ENCODE measurements at regions not wholly inside any gene's neighbourhood (a gene's known extent, or its start where the extent isn't known, plus 50 kb on each side); places are given as distances from the start of the nearest gene placed in this dataset.

DNA sequence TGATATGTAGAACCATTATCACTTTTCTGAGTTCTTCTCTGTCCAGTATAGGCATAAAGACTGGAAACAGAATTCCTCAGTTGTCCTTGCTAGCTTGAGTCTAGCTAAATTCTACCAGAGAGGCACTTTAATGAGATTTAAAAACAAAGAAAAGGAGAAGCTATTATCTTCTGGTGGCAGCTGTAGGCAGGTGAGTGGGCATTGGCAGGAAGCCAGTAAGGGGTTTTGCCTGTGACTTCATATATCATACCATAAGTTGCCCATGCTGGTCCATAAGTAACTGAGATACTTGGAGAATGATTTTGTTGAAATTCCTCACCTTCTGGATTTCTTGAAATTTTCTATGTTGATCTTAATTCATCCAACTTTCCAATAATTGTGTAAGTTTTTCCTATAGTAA is 402.3 kb upstream of the TGFBR2 start:
- DNase-seq (ENCODE audit: low spot score), result no peak
- no peaks in the 10 kb centered on the region for H3K36me3 Mint-ChIP-seq (ENCODE audit: low read depth)
- H3K4me3 Mint-ChIP-seq, result no peak overlapping the region
- H3K4me1 Mint-ChIP-seq (ENCODE audit: low read depth), result peaks cover 11% of the 10 kb centered on the region
- no peak overlapping the region for H3K27ac Mint-ChIP-seq
- intact Hi-C loops (cut with micrococcal nuclease), result no loop called here
- H3K27me3 Mint-ChIP-seq (ENCODE audit: insufficient read depth), result peaks cover 2% of the 10 kb centered on the region
- no peaks in the 10 kb centered on the region for H3K9me3 Mint-ChIP-seq

DNA sequence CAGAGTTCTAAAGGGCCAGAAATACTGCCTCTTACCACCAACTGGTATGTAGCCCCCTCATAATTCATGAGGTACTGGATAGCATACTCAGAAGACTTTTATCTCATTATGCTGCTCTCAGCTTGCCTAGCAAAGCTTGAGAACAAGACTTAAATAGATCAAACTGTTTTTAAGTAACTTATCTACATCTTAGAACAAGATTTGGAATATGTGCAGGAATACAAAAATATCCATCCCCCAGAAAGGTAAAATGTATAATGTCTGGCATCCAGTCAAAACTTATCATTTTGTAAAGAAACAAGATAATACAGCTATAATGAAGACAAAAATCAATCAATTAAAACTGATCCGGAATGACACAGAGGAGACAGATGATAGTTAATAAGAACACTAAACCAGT is 400.4 kb upstream of the TGFBR2 start:
- Mint-ChIP-seq H3K36me3 (ENCODE audit: low read depth) (no peaks in the 10 kb centered on the region), H3K4me3 (no peak overlapping the region), H3K27ac (no peak overlapping the region), H3K27me3 (ENCODE audit: insufficient read depth) (peaks cover 2% of the 10 kb centered on the region), H3K4me1 (ENCODE audit: low read depth) (peaks cover 8% of the 10 kb centered on the region), H3K9me3 (no peaks in the 10 kb centered on the region)
- no peak for DNase-seq (ENCODE audit: low spot score)
- intact Hi-C loops (cut with micrococcal nuclease), result no loop called here

DNA sequence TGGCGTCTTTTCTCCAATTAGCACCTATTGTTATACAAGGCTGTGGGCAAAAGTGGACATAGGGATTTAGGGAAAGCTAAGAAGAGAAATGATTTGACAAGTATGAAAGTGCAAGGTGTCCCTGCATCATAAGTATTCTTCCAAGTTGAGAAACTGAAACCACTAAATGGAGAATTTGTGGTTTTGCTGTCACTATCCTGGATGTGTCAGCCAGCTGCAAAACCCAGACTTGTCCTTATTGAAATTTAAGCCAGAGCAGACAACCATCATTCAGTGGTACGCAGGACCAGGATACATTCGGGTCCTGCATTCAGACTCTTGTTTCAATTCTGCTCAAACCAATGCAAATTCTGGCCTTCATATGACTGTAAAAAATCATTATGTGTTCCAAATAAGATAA is 384.8 kb upstream of the TGFBR2 start:
- H3K4me1 Mint-ChIP-seq (ENCODE audit: low read depth), result peaks cover 34% of the 10 kb centered on the region
- peaks cover 10% of the 10 kb centered on the region for H3K36me3 Mint-ChIP-seq (ENCODE audit: low read depth)
- DNase-seq (ENCODE audit: low spot score), result no peak
- H3K4me3 Mint-ChIP-seq, result no peak overlapping the region
- peaks cover 9% of the 10 kb centered on the region for H3K9me3 Mint-ChIP-seq
- intact Hi-C loops (cut with micrococcal nuclease), result loop anchor here (5.0 kb wide), 4 partner anchors 66 to 386 kb away; partner anchors contain the start of gene TGFBR2
- H3K27me3 Mint-ChIP-seq (ENCODE audit: insufficient read depth), result peaks cover 3% of the 10 kb centered on the region
- no peak overlapping the region for H3K27ac Mint-ChIP-seq

DNA sequence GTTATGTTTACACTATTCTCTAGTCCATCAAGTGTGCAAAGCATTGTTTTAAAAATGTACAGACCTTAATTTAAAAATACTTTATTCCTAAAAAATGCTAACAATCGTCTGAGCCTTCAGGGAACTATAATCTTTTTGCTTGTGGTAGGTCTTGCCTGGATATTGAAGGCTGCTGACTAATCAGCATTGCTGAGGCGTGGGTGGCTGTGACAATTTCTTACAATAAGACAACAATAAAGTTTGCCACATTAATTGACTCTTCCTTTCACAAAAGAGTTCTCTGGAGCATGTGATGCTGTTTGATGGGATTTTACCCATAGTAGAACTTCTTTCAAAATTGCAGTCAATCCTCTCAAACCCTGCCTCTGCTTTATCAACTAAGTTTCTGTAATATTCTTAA is 384.0 kb upstream of the TGFBR2 start:
- no peak for DNase-seq (ENCODE audit: low spot score)
- H3K36me3 Mint-ChIP-seq (ENCODE audit: low read depth), result peaks cover 11% of the 10 kb centered on the region
- no peak overlapping the region for H3K27ac Mint-ChIP-seq
- intact Hi-C loops (cut with micrococcal nuclease), result loop anchor here (5.0 kb wide), 4 partner anchors 65 to 385 kb away; partner anchors contain the start of gene TGFBR2
- peaks cover 2% of the 10 kb centered on the region for H3K27me3 Mint-ChIP-seq (ENCODE audit: insufficient read depth)
- no peak overlapping the region for H3K4me3 Mint-ChIP-seq
- peaks cover 40% of the 10 kb centered on the region for H3K4me1 Mint-ChIP-seq (ENCODE audit: low read depth)
- H3K9me3 Mint-ChIP-seq, result peaks cover 4% of the 10 kb centered on the region

DNA sequence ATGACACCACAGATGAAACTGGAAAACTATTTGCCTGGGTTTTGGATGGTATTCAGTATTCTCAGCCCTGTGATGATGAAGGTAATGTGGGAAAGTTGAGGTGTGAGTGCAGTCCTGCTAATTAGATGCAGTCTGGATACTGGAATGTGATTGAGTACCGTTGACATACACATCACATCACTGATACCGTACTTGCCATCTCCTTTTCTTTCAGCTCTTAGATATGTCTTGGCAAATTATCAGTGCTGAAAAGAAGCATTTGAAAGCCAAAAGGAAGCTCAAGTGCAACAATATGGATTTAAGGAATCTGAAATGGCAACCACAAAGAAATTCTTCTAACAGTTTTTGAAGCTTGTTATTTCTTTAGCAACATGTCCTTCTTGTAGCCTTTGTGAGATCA is 381.4 kb upstream of the TGFBR2 start:
- no peak for DNase-seq (ENCODE audit: low spot score)
- H3K4me3 Mint-ChIP-seq, result no peak overlapping the region
- H3K4me1 Mint-ChIP-seq (ENCODE audit: low read depth), result peaks cover 53% of the 10 kb centered on the region
- H3K27me3 Mint-ChIP-seq (ENCODE audit: insufficient read depth), result no peaks in the 10 kb centered on the region
- no peak overlapping the region for H3K27ac Mint-ChIP-seq
- intact Hi-C loops (cut with micrococcal nuclease), result no loop called here
- H3K9me3 Mint-ChIP-seq, result no peaks in the 10 kb centered on the region
- peaks cover 13% of the 10 kb centered on the region for H3K36me3 Mint-ChIP-seq (ENCODE audit: low read depth)

DNA sequence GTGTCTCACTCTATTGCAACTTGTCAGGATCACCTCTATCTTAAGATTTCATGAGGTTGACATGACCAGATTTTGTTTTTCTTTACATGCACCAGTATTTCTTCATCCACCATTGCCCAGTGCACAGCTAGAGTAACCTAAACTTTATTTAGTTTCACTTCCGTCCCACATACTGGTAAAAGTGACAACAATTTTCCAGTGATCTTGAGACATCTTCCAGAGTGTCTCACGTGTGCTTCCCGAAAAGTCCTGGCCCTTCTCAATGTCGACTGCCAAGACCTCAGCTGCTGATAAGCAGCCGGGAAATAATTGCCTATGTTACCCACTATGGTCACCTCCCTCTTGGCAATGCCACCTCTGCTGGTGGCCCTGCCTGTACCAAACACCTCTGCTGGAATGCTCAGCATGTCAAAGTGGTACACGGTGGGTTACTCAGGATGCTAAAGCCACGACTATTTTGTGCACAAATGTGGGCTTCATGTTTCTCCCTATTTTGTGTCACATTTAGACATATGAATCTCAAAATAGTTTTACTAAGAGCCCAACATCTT is 379.7 kb upstream of the TGFBR2 start:
- intact Hi-C loops (cut with micrococcal nuclease), result no loop called here
- H3K27ac Mint-ChIP-seq, result no peak overlapping the region
- no peaks in the 10 kb centered on the region for H3K9me3 Mint-ChIP-seq
- H3K36me3 Mint-ChIP-seq (ENCODE audit: low read depth), result peaks cover 13% of the 10 kb centered on the region
- no peak overlapping the region for H3K4me3 Mint-ChIP-seq
- DNase-seq (ENCODE audit: low spot score), result no peak
- H3K27me3 Mint-ChIP-seq (ENCODE audit: insufficient read depth), result no peaks in the 10 kb centered on the region
- H3K4me1 Mint-ChIP-seq (ENCODE audit: low read depth), result peaks cover 38% of the 10 kb centered on the region

DNA sequence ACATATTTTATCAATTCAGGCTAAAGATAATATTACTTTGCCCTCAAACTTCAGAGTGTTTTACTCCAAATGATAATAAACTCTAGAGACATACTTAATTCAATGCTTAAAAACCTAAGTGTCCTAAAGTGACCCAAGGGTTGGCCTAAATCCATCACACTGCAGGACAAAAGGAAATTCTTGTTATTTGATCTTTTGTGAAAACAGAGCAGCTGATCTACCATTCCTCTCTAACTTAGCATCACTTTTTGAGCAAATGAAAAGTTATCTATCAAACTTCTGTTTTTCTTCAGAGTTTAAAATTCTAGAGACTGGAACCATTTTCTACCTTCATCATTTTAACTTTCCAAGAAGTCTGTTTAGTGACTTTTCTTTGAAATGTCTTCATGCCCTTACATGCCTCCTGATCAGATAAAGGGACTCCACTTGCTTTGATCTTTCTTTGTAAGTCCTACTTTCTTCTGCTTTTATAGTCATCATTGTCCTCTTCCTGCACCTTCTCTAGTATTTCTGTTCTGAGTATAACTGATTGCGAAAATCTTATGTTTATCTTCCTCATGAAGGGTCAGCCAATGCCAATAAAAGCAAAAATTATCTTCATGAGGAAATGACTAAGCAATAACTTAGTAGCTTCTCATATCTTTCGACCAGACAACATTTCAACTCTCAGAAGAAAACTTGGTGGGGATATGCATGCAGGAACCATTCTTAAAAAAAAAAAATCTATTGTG is 378.7 kb upstream of the TGFBR2 start:
- DNase-seq (ENCODE audit: low spot score), result no peak
- intact Hi-C loops (cut with micrococcal nuclease), result no loop called here
- H3K36me3 Mint-ChIP-seq (ENCODE audit: low read depth), result peaks cover 13% of the 10 kb centered on the region
- no peaks in the 10 kb centered on the region for H3K9me3 Mint-ChIP-seq
- H3K4me3 Mint-ChIP-seq, result peak overlapping the region; percentile 6
- no peaks in the 10 kb centered on the region for H3K27me3 Mint-ChIP-seq (ENCODE audit: insufficient read depth)
- peaks cover 29% of the 10 kb centered on the region for H3K4me1 Mint-ChIP-seq (ENCODE audit: low read depth)
- H3K27ac Mint-ChIP-seq, result peak overlapping the region; percentile 50

DNA sequence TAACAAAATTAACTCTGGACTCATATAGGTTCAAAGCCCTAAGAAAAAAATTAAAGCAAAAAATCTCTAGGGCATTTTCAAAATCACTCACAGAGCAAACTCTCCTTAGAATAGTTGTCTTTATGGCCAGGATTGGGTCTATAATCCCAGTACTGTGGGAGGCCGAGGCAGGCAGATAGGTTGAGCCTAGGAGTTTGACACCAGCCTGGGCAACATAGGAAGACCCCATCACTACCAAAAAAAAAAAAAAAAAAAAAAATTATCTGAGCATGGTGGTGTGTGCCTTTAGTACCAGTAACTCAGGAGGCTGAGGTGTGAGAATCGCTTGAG is 378.1 kb upstream of the TGFBR2 start:
- Mint-ChIP-seq H3K4me1 (ENCODE audit: low read depth) (peaks cover 25% of the 10 kb centered on the region), H3K27me3 (ENCODE audit: insufficient read depth) (no peaks in the 10 kb centered on the region), H3K27ac (peak overlapping the region; percentile 50)

DNA sequence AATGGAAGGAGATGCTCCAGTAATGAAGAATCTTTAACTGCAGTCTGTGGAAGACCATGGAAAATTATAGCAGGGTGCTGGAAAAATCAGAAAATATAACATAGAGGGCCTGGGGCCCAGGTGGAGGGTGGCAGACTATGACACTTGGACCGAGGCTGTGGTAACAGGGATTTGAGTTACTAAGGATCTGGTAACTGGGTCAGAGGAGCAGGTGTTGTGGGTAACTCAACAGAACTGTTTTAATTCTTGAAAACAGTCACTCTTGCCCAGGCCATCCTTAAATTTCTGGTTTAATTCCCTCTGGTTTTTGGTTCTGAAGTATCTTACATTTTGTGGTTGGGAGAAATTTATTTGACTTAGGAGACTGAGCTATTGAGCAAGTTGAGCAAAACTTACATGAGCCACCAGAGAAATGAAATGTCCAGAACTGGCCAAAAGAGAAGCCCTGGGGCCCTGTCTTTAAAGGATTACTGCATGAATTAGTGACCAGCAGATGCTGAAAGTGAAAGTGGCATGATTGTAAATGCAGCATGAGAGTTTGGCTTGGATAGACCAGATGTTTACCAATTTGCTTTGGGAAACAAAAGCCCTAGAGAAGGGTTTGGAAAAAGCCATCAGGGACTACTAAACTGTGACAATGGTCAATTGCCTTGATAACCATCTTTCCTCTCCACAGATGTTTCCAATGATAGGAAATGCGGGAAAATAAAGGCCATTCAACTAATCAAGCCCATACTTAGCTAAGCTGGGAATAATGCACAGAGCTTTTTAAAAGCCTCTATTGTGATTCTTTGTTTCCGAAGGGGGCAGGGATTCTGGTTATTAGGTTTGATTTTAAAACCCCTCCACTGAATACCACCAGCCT is 374.9 kb upstream of the TGFBR2 start:
- H3K27me3 Mint-ChIP-seq (ENCODE audit: insufficient read depth), result no peaks in the 10 kb centered on the region
- intact Hi-C loops (cut with micrococcal nuclease), result no loop called here
- H3K4me1 Mint-ChIP-seq (ENCODE audit: low read depth), result peaks cover 22% of the 10 kb centered on the region
- no peak overlapping the region for H3K27ac Mint-ChIP-seq
- DNase-seq (ENCODE audit: low spot score), result no peak
- H3K9me3 Mint-ChIP-seq, result no peaks in the 10 kb centered on the region
- no peak overlapping the region for H3K4me3 Mint-ChIP-seq
- peaks cover 9% of the 10 kb centered on the region for H3K36me3 Mint-ChIP-seq (ENCODE audit: low read depth)

More for the DNA sequence above, 378.1 kb upstream of the TGFBR2 start:
- H3K4me3 Mint-ChIP-seq, result no peak overlapping the region
- no peaks in the 10 kb centered on the region for H3K9me3 Mint-ChIP-seq
- intact Hi-C loops (cut with micrococcal nuclease), result no loop called here
- no peak for DNase-seq (ENCODE audit: low spot score)
- peaks cover 13% of the 10 kb centered on the region for H3K36me3 Mint-ChIP-seq (ENCODE audit: low read depth)

DNA sequence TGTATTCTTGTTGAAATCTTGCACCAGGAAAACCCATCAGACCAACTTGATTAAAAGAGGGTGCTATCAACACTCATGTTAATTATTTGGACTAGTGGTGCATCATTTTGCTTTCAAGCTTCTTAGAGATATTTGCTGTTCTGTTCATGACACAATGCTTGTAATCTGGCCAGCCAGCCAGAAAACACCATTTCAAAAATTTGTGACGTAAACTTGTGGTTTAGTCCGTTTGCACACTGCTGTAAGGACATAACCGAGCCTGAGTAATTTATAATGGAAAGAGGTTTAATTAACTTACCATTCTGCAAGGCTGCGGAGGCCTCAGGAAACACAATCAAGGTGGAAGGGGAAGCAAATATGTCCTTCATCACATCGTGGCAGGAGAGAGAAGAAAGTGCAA is 374.3 kb upstream of the TGFBR2 start:
- H3K9me3 Mint-ChIP-seq, result no peaks in the 10 kb centered on the region
- H3K4me3 Mint-ChIP-seq, result no peak overlapping the region
- H3K36me3 Mint-ChIP-seq (ENCODE audit: low read depth), result peaks cover 8% of the 10 kb centered on the region
- no peaks in the 10 kb centered on the region for H3K27me3 Mint-ChIP-seq (ENCODE audit: insufficient read depth)
- H3K27ac Mint-ChIP-seq, result no peak overlapping the region
- intact Hi-C loops (cut with micrococcal nuclease), result no loop called here
- H3K4me1 Mint-ChIP-seq (ENCODE audit: low read depth), result peaks cover 18% of the 10 kb centered on the region
- DNase-seq (ENCODE audit: low spot score), result no peak

DNA sequence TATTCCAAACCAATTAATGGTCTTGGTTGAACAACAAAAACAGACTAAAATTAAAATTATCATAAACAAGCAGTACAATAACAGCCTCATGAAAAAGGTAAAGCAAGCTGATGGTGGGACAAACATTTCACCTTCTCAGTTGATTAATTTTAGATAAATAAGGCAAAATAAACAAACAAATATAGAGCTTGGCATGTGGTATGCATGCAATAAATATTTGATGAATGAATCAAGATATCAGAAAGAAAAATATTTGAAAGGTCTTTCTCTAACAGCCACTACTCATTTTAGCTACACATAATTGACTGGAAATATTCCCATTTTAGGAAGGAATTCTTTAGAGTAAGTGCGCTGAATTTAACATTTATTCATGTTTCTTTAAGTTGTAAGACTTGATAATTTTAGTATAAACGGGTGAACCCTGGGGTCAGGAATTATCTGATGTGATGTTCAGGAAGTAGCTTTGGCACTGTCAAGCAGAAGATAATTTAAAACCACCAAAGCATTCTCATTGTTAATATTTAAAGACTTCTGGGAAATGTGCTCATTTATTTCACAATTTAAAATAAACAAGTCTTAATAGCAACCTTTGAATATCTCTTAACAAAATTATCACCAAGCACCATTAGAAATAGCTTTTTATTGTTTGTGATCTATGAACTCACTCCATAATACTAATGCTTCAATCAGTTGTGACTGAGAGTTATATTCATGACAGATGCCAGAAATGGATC is 372.3 kb upstream of the TGFBR2 start:
- H3K27me3 Mint-ChIP-seq (ENCODE audit: insufficient read depth), result peaks cover 3% of the 10 kb centered on the region
- intact Hi-C loops (cut with micrococcal nuclease), result no loop called here
- no peaks in the 10 kb centered on the region for H3K36me3 Mint-ChIP-seq (ENCODE audit: low read depth)
- no peak overlapping the region for H3K4me3 Mint-ChIP-seq
- H3K9me3 Mint-ChIP-seq, result peaks cover 4% of the 10 kb centered on the region
- H3K27ac Mint-ChIP-seq, result no peak overlapping the region
- DNase-seq (ENCODE audit: low spot score), result no peak
- H3K4me1 Mint-ChIP-seq (ENCODE audit: low read depth), result no peaks in the 10 kb centered on the region

DNA sequence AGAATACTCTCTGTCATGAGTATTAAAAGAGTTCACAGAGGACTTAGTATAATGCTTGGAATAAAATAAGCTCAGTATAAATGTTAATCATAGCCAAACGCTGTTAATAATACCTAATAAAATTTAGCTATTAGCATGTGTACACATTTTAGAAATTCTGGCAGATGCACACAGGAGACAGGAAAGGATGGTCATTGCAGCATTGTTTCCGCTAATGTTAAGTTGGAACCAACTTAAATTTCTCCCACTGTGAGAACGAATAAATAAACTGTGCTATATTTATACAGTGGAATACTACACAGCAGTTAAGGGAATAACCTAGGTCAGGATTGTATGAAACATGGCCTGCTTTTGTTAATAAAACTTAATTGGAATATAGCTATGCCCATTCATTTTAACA is 370.4 kb upstream of the TGFBR2 start:
- no peak for DNase-seq (ENCODE audit: low spot score)
- intact Hi-C loops (cut with micrococcal nuclease), result no loop called here
- no peak overlapping the region for H3K4me3 Mint-ChIP-seq
- peaks cover 11% of the 10 kb centered on the region for H3K9me3 Mint-ChIP-seq
- no peaks in the 10 kb centered on the region for H3K36me3 Mint-ChIP-seq (ENCODE audit: low read depth)
- H3K27ac Mint-ChIP-seq, result no peak overlapping the region
- H3K27me3 Mint-ChIP-seq (ENCODE audit: insufficient read depth), result peaks cover 3% of the 10 kb centered on the region
- H3K4me1 Mint-ChIP-seq (ENCODE audit: low read depth), result no peaks in the 10 kb centered on the region

DNA sequence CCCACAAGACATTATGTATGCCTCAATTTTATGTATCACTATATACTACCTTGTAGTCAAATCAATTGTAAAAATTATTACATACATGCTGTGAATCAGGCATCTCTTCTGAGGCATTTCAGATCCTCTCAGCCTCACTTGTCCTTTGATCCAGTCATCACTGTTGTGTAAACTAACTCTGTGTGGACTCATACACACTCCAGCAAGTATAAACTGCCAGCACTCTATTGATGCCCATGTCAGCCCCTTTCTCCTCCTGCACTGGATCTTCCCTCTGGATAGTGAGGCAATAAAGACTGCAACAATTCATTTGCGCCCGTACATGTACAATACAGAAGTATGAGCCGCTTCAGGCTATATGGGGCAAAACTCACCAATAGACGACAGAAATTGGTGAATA is 364.7 kb upstream of the TGFBR2 start:
- Mint-ChIP-seq H3K4me3 (no peak overlapping the region), H3K36me3 (ENCODE audit: low read depth) (no peaks in the 10 kb centered on the region), H3K9me3 (peaks cover 11% of the 10 kb centered on the region), H3K27me3 (ENCODE audit: insufficient read depth) (peaks cover 6% of the 10 kb centered on the region), H3K27ac (no peak overlapping the region), H3K4me1 (ENCODE audit: low read depth) (no peaks in the 10 kb centered on the region)
- intact Hi-C loops (cut with micrococcal nuclease), result no loop called here
- no peak for DNase-seq (ENCODE audit: low spot score)

Measured in activated T-helper 1 cell treated with anti-CD3 and anti-CD28 coated beads, Interleukin-12 subunit alpha, Interleukin-12 subunit beta, Interleukin-2, Interleukin-4 antibody, amounts not matched to agents 30 ng/mL and 10 ng/mL and 1 ng/mL, durations not matched to agents 14 hours and 24 hours and 36 hours (primary cell).